SK-N-SH (cell line): ENCODE measurements at regions not wholly inside any gene's neighbourhood (a gene's known extent, or its start where the extent isn't known, plus 50 kb on each side); places are given as distances from the start of the nearest gene placed in this dataset.

Experiments
- EZH2phosphoT487 ChIP-seq: fragments of 200-600 bp; sonication (generic); IDR thresholded peaks from 2 replicates; pipeline ENCODE4 v1.6.1; 2017; ENCODE audit warnings: low read depth, mixed run types, mild to moderate bottlenecking, antibody characterized with exemption, moderate library complexity, borderline replicate concordance
- JUND ChIP-seq: IDR thresholded peaks from 2 replicates; pipeline ENCODE4 v1.4.0; 2012
- NFIC ChIP-seq: IDR thresholded peaks from 2 replicates; pipeline ENCODE4 v1.4.0; 2012; ENCODE audit warnings: borderline replicate concordance
- TAF1 ChIP-seq: IDR thresholded peaks from 2 replicates; pipeline ENCODE4 v1.6.1; 2012; ENCODE audit warnings: low read depth, mild to moderate bottlenecking, low read length, moderate library complexity, borderline replicate concordance
- YY1 ChIP-seq: IDR thresholded peaks from 2 replicates; pipeline ENCODE4 v1.4.0; 2012; ENCODE audit warnings: low read depth, mild to moderate bottlenecking
- TF ChIP-seq, protein P1 (sequence below): fragments of 200-600 bp; sonication (generic); IDR thresholded peaks from 2 replicates; pipeline ENCODE4 v1.6.1; 2017; ENCODE audit warnings: antibody characterized with exemption, mild to moderate bottlenecking, moderate library complexity

DNA sequence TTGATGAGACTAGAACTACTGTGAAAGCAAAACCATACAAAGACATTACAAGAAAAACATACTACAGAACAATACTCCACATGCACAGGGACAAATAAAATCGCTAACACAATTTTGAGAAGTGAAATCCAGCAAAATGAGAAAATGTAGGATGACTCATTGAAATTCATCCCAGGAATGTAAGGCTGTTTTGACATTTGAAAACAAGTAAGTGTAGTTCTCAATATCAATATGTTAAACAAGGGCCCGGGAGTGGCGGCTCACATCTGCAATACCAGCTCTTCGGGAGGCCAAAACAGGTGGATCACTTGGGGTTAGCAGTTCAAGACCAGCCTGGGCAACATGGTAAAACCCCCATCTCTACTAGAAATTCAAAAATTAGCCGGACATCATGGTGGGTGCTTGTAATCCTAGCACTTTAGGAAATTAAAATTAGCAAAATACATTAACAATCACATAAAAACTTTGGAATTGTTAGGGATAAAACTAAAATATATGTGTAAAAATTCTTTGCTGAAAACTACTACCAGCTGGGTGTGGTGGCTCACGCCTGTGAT, 113.7 kb upstream of the ADARB2 start:
- TF ChIP-seq YY1 (no peak), EZH2phosphoT487 (no peak), JUND (no peak), NFIC (no peak), TAF1 (no peak)
- TF ChIP-seq, protein P1, sequence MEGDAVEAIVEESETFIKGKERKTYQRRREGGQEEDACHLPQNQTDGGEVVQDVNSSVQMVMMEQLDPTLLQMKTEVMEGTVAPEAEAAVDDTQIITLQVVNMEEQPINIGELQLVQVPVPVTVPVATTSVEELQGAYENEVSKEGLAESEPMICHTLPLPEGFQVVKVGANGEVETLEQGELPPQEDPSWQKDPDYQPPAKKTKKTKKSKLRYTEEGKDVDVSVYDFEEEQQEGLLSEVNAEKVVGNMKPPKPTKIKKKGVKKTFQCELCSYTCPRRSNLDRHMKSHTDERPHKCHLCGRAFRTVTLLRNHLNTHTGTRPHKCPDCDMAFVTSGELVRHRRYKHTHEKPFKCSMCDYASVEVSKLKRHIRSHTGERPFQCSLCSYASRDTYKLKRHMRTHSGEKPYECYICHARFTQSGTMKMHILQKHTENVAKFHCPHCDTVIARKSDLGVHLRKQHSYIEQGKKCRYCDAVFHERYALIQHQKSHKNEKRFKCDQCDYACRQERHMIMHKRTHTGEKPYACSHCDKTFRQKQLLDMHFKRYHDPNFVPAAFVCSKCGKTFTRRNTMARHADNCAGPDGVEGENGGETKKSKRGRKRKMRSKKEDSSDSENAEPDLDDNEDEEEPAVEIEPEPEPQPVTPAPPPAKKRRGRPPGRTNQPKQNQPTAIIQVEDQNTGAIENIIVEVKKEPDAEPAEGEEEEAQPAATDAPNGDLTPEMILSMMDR = no peak
